ENCODE measurements at regions not wholly inside any gene's neighbourhood (a gene's known extent, or its start where the extent isn't known, plus 50 kb on each side); places are given as distances from the start of the nearest gene placed in this dataset.

- TF ChIP-seq EZH2 (IDR thresholded peaks at IDR 0.05; ENCODE audit: insufficient read depth, poor library complexity, severe bottlenecking) (no peak), EZH2phosphoT487 (IDR thresholded peaks at IDR 0.05; ENCODE audit: insufficient read depth, low read depth) (no peak)
Observed at GRCh38 chr7:138358850-138359341, 101.2 kb upstream of the TRIM24 start.
